Mesenchymal stem cell (in vitro differentiated cells and primary cell): ENCODE measurements at regions not wholly inside any gene's neighbourhood (a gene's known extent, or its start where the extent isn't known, plus 50 kb on each side); places are given as distances from the start of the nearest gene placed in this dataset.
"Not testable (repeated sequence)": the region's sequence is repeated elsewhere in the genome, so short reads cannot be mapped to it uniquely, and the experiment has no call there.

Source experiments
- DNase-seq: peaks from one replicate; pipeline ENCODE4 v3.0.0-alpha.2; 2013
- H2AFZ ChIP-seq: one replicate; pipeline ENCODE4 v1.6.1; 2013; ENCODE audit warnings: low read depth, mild to moderate bottlenecking, control low read depth, inconsistent platforms, low read length, moderate library complexity
- H2AK5ac ChIP-seq: 2 replicates; pipeline ENCODE4 v1.6.1; 2013; ENCODE audit warnings: low read length, moderate library complexity, mild to moderate bottlenecking, inconsistent platforms; ENCODE audit not compliant: severe bottlenecking
- H2BK120ac ChIP-seq: one replicate; pipeline ENCODE4 v1.6.1; 2013; ENCODE audit warnings: low read depth, mild to moderate bottlenecking, inconsistent platforms, low read length, moderate library complexity
- H2BK12ac ChIP-seq, 2 experiments: one replicate each; pipeline ENCODE4 v1.6.1; 2013; ENCODE audit warnings: inconsistent platforms in 2 of 2, low read length in 2 of 2, mild to moderate bottlenecking in 2 of 2, moderate library complexity in 2 of 2, control low read depth in 1 of 2
- H2BK15ac ChIP-seq: one replicate; pipeline ENCODE4 v1.6.1; 2013; ENCODE audit warnings: mild to moderate bottlenecking, low read depth, inconsistent platforms; ENCODE audit not compliant: poor library complexity, severe bottlenecking
- H2BK5ac ChIP-seq: 2 replicates; pipeline ENCODE4 v1.6.1; 2013; ENCODE audit warnings: low read depth, mild to moderate bottlenecking, low read length, control low read depth, inconsistent platforms; ENCODE audit not compliant: poor library complexity, severe bottlenecking
- H3K14ac ChIP-seq, 2 experiments: one replicate each; pipeline ENCODE4 v1.6.1; 2013; ENCODE audit warnings: inconsistent platforms in 2 of 2, low read length in 2 of 2, control low read depth in 1 of 2, mild to moderate bottlenecking in 1 of 2, moderate library complexity in 1 of 2
- H3K18ac ChIP-seq, 2 experiments: one replicate each; pipeline ENCODE4 v1.6.1; 2013; ENCODE audit warnings: inconsistent platforms in 2 of 2, low read length in 2 of 2, control low read depth in 1 of 2, low read depth in 1 of 2, mild to moderate bottlenecking in 1 of 2
- H3K23ac ChIP-seq, 2 experiments: one replicate each; pipeline ENCODE4 v1.6.1; 2013; ENCODE audit warnings: inconsistent platforms in 2 of 2, low read length in 2 of 2, mild to moderate bottlenecking in 2 of 2, moderate library complexity in 2 of 2, control low read depth in 1 of 2
- H3K27ac ChIP-seq: 2 replicates; pipeline ENCODE4 v1.5.1; 2013; ENCODE audit warnings: mild to moderate bottlenecking, moderate library complexity, low read length, control low read depth, inconsistent platforms; ENCODE audit not compliant: poor library complexity, severe bottlenecking
- H3K27me3 ChIP-seq, 2 experiments: 2 replicates each; pipeline versions ENCODE4 v1.6.1 to v1.7.0; 2013; ENCODE audit warnings: low read length in 2 of 2, mild to moderate bottlenecking in 2 of 2, moderate library complexity in 2 of 2, control low read depth in 1 of 2, inconsistent platforms in 1 of 2; ENCODE audit not compliant: control insufficient read depth in 1 of 2, insufficient read depth in 1 of 2
- H3K36me3 ChIP-seq, 2 experiments: 2 replicates each; pipeline versions ENCODE4 v1.6.1 to v1.7.0; 2013; ENCODE audit warnings: low read length in 2 of 2, control low read depth in 1 of 2, inconsistent platforms in 1 of 2, low read depth in 1 of 2, mild to moderate bottlenecking in 1 of 2; ENCODE audit not compliant: insufficient read depth in 2 of 2, control insufficient read depth in 1 of 2
- H3K4ac ChIP-seq, 2 experiments: one replicate each; pipeline ENCODE4 v1.6.1; 2013; ENCODE audit warnings: inconsistent platforms in 2 of 2, low read length in 2 of 2, mild to moderate bottlenecking in 2 of 2, moderate library complexity in 2 of 2, control low read depth in 1 of 2, low read depth in 1 of 2
- H3K4me1 ChIP-seq: 2 replicates; pipeline ENCODE4 v1.6.1; 2013; ENCODE audit warnings: low read depth, low read length, control low read depth; ENCODE audit not compliant: control insufficient read depth, insufficient read depth
- H3K4me2 ChIP-seq: 2 replicates; pipeline ENCODE4 v1.6.1; 2013; ENCODE audit warnings: low read length, mild to moderate bottlenecking, inconsistent platforms; ENCODE audit not compliant: poor library complexity, severe bottlenecking
- H3K4me3 ChIP-seq, 2 experiments: 2 replicates each; pipeline versions ENCODE4 v1.5.1 to v1.7.0; 2013; ENCODE audit warnings: low read length in 2 of 2, mild to moderate bottlenecking in 2 of 2, control low read depth in 1 of 2, low read depth in 1 of 2; ENCODE audit not compliant: insufficient read depth in 1 of 2
- H3K79me1 ChIP-seq: replicated peaks from 2 replicates; pipeline ENCODE4 v1.6.1; 2013; ENCODE audit warnings: mild to moderate bottlenecking, control low read depth, low read length, inconsistent platforms; ENCODE audit not compliant: poor library complexity, severe bottlenecking
- H3K9ac ChIP-seq: 2 replicates; pipeline ENCODE4 v1.7.0; 2013; ENCODE audit warnings: mild to moderate bottlenecking, low read length, moderate library complexity
- H3K9me3 ChIP-seq: 2 replicates; pipeline ENCODE4 v1.7.0; 2013; ENCODE audit warnings: mild to moderate bottlenecking, low read length; ENCODE audit not compliant: control insufficient read depth
- H4K8ac ChIP-seq: one replicate; pipeline ENCODE4 v1.6.1; 2013; ENCODE audit warnings: inconsistent platforms, mild to moderate bottlenecking, low read length, moderate library complexity
- H4K91ac ChIP-seq: one replicate; pipeline ENCODE4 v1.6.1; 2013; ENCODE audit warnings: mild to moderate bottlenecking, low read length, inconsistent platforms
- WGBS: methylation state at CpG from one replicate; pipeline ENCODE4 v1.1.7; 2013; ENCODE audit warnings: mixed read lengths; 5-methylcytosine and 5-hydroxymethylcytosine counted together

- H3K27ac ChIP-seq = no peak overlapping the region
- H2BK5ac ChIP-seq = no peak overlapping the region
- peaks cover 0 to 6% of the 10 kb centered on the region in 2 experiments for H3K27me3 ChIP-seq
- no peak overlapping the region for H3K9ac ChIP-seq
- no peak overlapping the region for H4K8ac ChIP-seq
- no peak overlapping the region for H2AFZ ChIP-seq
- no peaks in the 10 kb centered on the region for H3K9me3 ChIP-seq
- no peaks in the 10 kb centered on the region for H3K36me3 ChIP-seq
- no peak overlapping the region for H3K23ac ChIP-seq
- H3K4me1 ChIP-seq = no peaks in the 10 kb centered on the region
- no peak overlapping the region for H3K14ac ChIP-seq
- H4K91ac ChIP-seq = no peak overlapping the region
- DNase-seq = peak; percentile 44
- H2BK12ac ChIP-seq = no peak overlapping the region
- H3K4me3 ChIP-seq = no peak overlapping the region
- 93% methylated on average over 2 of the region's 2 CpGs for WGBS
- no peak overlapping the region for H2AK5ac ChIP-seq
- no peak overlapping the region for H3K4ac ChIP-seq
- H3K4me2 ChIP-seq = no peak overlapping the region
- no peak overlapping the region for H2BK120ac ChIP-seq
- H3K18ac ChIP-seq = no peak overlapping the region
- no peaks in the 10 kb centered on the region for H3K79me1 ChIP-seq
- H2BK15ac ChIP-seq = no peak overlapping the region
Observed at GRCh38 chr7:106583100-106583499, 77.9 kb downstream of the CCDC71L start.

- Histone ChIP-seq H3K79me1 (no peaks in the 10 kb centered on the region), H3K4me1 (no peaks in the 10 kb centered on the region), H2AFZ (no peak overlapping the region), H3K4ac (no peak overlapping the region), H3K36me3 (no peaks in the 10 kb centered on the region), H2BK12ac (no peak overlapping the region), H2BK120ac (no peak overlapping the region), H3K18ac (no peak overlapping the region), H4K8ac (no peak overlapping the region), H2BK5ac (no peak overlapping the region), H4K91ac (no peak overlapping the region), H3K4me3 (no peak overlapping the region), H3K27ac (no peak overlapping the region), H2AK5ac (no peak overlapping the region), H2BK15ac (no peak overlapping the region), H3K9ac (peak overlapping the region; percentile 35), H3K9me3 (no peaks in the 10 kb centered on the region), H3K14ac (no peak overlapping the region), H3K27me3 (peaks cover 0 to 5% of the 10 kb centered on the region in 2 experiments), H3K4me2 (no peak overlapping the region), H3K23ac (no peak overlapping the region)
- no peak for DNase-seq
- WGBS = 93% methylated on average over 2 of the region's 2 CpGs
Observed at GRCh38 chr7:106582365-106582764, 78.6 kb downstream of the CCDC71L start.

- not testable (repeated sequence) for H3K4me2 ChIP-seq, DNase-seq, H3K23ac ChIP-seq, H4K8ac ChIP-seq, H3K9me3 ChIP-seq, H3K79me1 ChIP-seq, H3K9ac ChIP-seq, H2BK5ac ChIP-seq, H2AK5ac ChIP-seq, H2BK12ac ChIP-seq, H2BK15ac ChIP-seq, H3K4me1 ChIP-seq, H3K4ac ChIP-seq, H3K18ac ChIP-seq, H3K27ac ChIP-seq, H3K14ac ChIP-seq, H4K91ac ChIP-seq, H2BK120ac ChIP-seq, H3K36me3 ChIP-seq, H3K4me3 ChIP-seq, H2AFZ ChIP-seq, H3K27me3 ChIP-seq
- WGBS = 92% methylated on average over 11 of the region's 13 CpGs
Observed at GRCh38 chr7:106579086-106579485, 81.9 kb downstream of the CCDC71L start.

GRCh38 chr7:106575138-106575823 is 85.7 kb downstream of the CCDC71L start:
- no peak for DNase-seq
- Histone ChIP-seq H2BK5ac (no peak overlapping the region), H3K4ac (no peak overlapping the region), H3K4me2 (no peak overlapping the region), H2AFZ (no peak overlapping the region), H3K14ac (no peak overlapping the region), H3K18ac (no peak overlapping the region), H3K4me3 (no peak overlapping the region), H4K91ac (no peak overlapping the region), H3K23ac (no peak overlapping the region), H3K9ac (no peak overlapping the region), H3K79me1 (no peaks in the 10 kb centered on the region), H2AK5ac (no peak overlapping the region), H3K36me3 (no peaks in the 10 kb centered on the region), H4K8ac (no peak overlapping the region), H3K4me1 (no peaks in the 10 kb centered on the region), H3K9me3 (no peaks in the 10 kb centered on the region), H2BK120ac (no peak overlapping the region), H3K27me3 (peaks cover 0 to 4% of the 10 kb centered on the region in 2 experiments), H2BK12ac (no peak overlapping the region), H3K27ac (no peak overlapping the region), H2BK15ac (no peak overlapping the region)
- WGBS = 90% methylated on average over 6 of the region's 6 CpGs
